ENCODE measurements at regions not wholly inside any gene's neighbourhood (a gene's known extent, or its start where the extent isn't known, plus 50 kb on each side); places are given as distances from the start of the nearest gene placed in this dataset.

GRCh38 chr1:118486199-118486598 is 301.2 kb upstream of the SPAG17 start:
- Mint-ChIP-seq H3K27ac (no peak overlapping the region), H3K9me3 (peaks cover 3% of the 10 kb centered on the region), H3K36me3 (ENCODE audit: low read depth) (no peaks in the 10 kb centered on the region), H3K27me3 (no peaks in the 10 kb centered on the region), H3K4me1 (ENCODE audit: low read depth) (no peaks in the 10 kb centered on the region), H3K4me3 (no peak overlapping the region)
- Histone ChIP-seq H3K4me1 (ENCODE audit: insufficient read depth, low read length) (no peaks in the 10 kb centered on the region), H3K27ac (ENCODE audit: low read depth in 1 of 2, low read length in 2 of 2) (no peak overlapping the region), H3K4me3 (ENCODE audit: low read length) (no peak overlapping the region), H3K36me3 (ENCODE audit: insufficient read depth, low read length) (no peaks in the 10 kb centered on the region), H3K27me3 (ENCODE audit: control insufficient read depth in 1 of 2, insufficient read depth in 2 of 2, low read length in 2 of 2) (no peaks in the 10 kb centered on the region), H3K9me3 (ENCODE audit: control insufficient read depth in 1 of 2, insufficient read depth in 1 of 2, low read length in 2 of 2) (no peaks in the 10 kb centered on the region)
- no peak for ATAC-seq (ENCODE audit: poor library complexity)
- TF ChIP-seq CTCF (IDR thresholded peaks at IDR 0.05) = no peak
- ChIA-PET POLR2A (no interaction called here), CTCF (no interaction called here)
- no peak for DNase-seq
- intact Hi-C loops (cut with DNase I, micrococcal nuclease) = no loop called here

GRCh38 chr1:118485757-118486156 is 300.7 kb upstream of the SPAG17 start:
- H3K36me3 ChIP-seq (ENCODE audit: insufficient read depth, low read length) = no peaks in the 10 kb centered on the region
- TF ChIP-seq CTCF (IDR thresholded peaks at IDR 0.05) = no peak
- H3K36me3 Mint-ChIP-seq (ENCODE audit: low read depth) = no peaks in the 10 kb centered on the region
- intact Hi-C loops (cut with DNase I, micrococcal nuclease) = no loop called here
- H3K4me1 Mint-ChIP-seq (ENCODE audit: low read depth) = no peaks in the 10 kb centered on the region
- DNase-seq (no peak), ATAC-seq (ENCODE audit: poor library complexity) (no peak)
- POLR2A ChIA-PET = no interaction called here
- H3K4me1 ChIP-seq (ENCODE audit: insufficient read depth, low read length) = no peaks in the 10 kb centered on the region
- no peaks in the 10 kb centered on the region for H3K27me3 ChIP-seq (ENCODE audit: control insufficient read depth in 1 of 2, insufficient read depth in 2 of 2, low read length in 2 of 2)
- H3K9me3 ChIP-seq (ENCODE audit: control insufficient read depth in 1 of 2, insufficient read depth in 1 of 2, low read length in 2 of 2) = no peaks in the 10 kb centered on the region
- no peak overlapping the region for H3K4me3 Mint-ChIP-seq
- no peak overlapping the region for H3K27ac ChIP-seq (ENCODE audit: low read depth in 1 of 2, low read length in 2 of 2)
- no peaks in the 10 kb centered on the region for H3K27me3 Mint-ChIP-seq
- H3K4me3 ChIP-seq (ENCODE audit: low read length) = no peak overlapping the region
- no peak overlapping the region for H3K27ac Mint-ChIP-seq
- peaks cover 3% of the 10 kb centered on the region for H3K9me3 Mint-ChIP-seq
- CTCF ChIA-PET = no interaction called here

GRCh38 chr1:118484893-118485292 is 299.9 kb upstream of the SPAG17 start:
- TF ChIP-seq CTCF (IDR thresholded peaks at IDR 0.05) = no peak
- Mint-ChIP-seq H3K4me3 (no peak overlapping the region), H3K27ac (no peak overlapping the region), H3K4me1 (ENCODE audit: low read depth) (no peaks in the 10 kb centered on the region), H3K27me3 (no peaks in the 10 kb centered on the region), H3K36me3 (ENCODE audit: low read depth) (no peaks in the 10 kb centered on the region), H3K9me3 (peaks cover 3% of the 10 kb centered on the region)
- ChIA-PET CTCF (no interaction called here), POLR2A (no interaction called here)
- H3K9me3 ChIP-seq (ENCODE audit: control insufficient read depth in 1 of 2, insufficient read depth in 1 of 2, low read length in 2 of 2) = no peaks in the 10 kb centered on the region
- H3K27ac ChIP-seq (ENCODE audit: low read depth in 1 of 2, low read length in 2 of 2) = no peak overlapping the region
- no peak overlapping the region for H3K4me3 ChIP-seq (ENCODE audit: low read length)
- ATAC-seq (ENCODE audit: poor library complexity) = no peak
- H3K4me1 ChIP-seq (ENCODE audit: insufficient read depth, low read length) = no peaks in the 10 kb centered on the region
- H3K36me3 ChIP-seq (ENCODE audit: insufficient read depth, low read length) = no peaks in the 10 kb centered on the region
- no peak for DNase-seq
- H3K27me3 ChIP-seq (ENCODE audit: control insufficient read depth in 1 of 2, insufficient read depth in 2 of 2, low read length in 2 of 2) = no peaks in the 10 kb centered on the region
- intact Hi-C loops (cut with DNase I, micrococcal nuclease) = no loop called here
